ENCODE measurements at regions not wholly inside any gene's neighbourhood (a gene's known extent, or its start where the extent isn't known, plus 50 kb on each side); places are given as distances from the start of the nearest gene placed in this dataset.

GRCh38 chr14:100979780-100980179 is 76.3 kb upstream of the RTL1 start:
- TF ChIP-seq RAD21 (IDR thresholded peaks at IDR 0.05; ENCODE audit: low read length) (no peak), POLR2A (IDR thresholded peaks at IDR 0.05; ENCODE audit: low read depth, low read length) (no peak), SMC3 (IDR thresholded peaks at IDR 0.05; ENCODE audit: low read depth, low read length) (no peak), CHD1 (IDR thresholded peaks at IDR 0.05; ENCODE audit: low read depth, low read length) (no peak), RCOR1 (IDR thresholded peaks at IDR 0.05; ENCODE audit: insufficient replicate concordance, low read length) (no peak), CTCF (conservative IDR thresholded peaks at IDR 0.05; ENCODE audit: low read depth, low read length) (no peak)
